ENCODE measurements at regions not wholly inside any gene's neighbourhood (a gene's known extent, or its start where the extent isn't known, plus 50 kb on each side); places are given as distances from the start of the nearest gene placed in this dataset.

DNA sequence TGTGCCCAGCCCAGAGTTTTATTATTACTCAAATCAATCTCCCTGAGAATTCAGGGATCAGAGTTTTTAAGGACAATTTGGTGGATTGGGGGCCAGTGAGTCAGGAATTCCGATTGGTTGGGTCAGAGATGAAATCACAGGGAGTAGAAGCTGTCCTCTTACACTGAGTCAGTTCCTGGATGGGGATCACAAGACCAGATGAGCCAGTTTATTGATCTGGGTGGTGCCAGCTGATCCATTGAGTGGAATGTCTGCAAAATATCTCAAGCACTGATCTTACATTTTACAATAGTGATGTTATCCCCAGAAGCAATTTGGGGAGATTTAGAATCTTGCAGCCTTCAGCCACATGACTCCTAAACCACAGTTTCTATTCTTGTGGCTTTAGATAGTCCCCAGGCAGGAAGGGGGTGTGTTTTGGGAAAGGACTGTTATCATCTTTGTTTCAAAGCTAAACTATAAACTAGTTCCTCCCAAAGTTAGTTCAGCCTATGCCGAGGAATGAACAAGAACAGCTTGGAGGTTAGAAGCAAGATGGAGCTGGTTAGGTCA lies 89.1 kb upstream of the CNOT2 start:
- no peak overlapping the region for H3K27ac ChIP-seq (ENCODE audit: low read length, poor library complexity, severe bottlenecking)
- no peak overlapping the region for H3K4me3 ChIP-seq (ENCODE audit: insufficient read depth in 1 of 2, low read depth in 1 of 2, low read length in 2 of 2)
- no peak overlapping the region for H3K14ac ChIP-seq (ENCODE audit: low read length in 2 of 2)
- H2BK15ac ChIP-seq (ENCODE audit: low read depth, poor library complexity, severe bottlenecking) = no peak overlapping the region
- H3K27me3 ChIP-seq (ENCODE audit: control insufficient read depth in 1 of 2, insufficient read depth in 1 of 2, low read length in 2 of 2) = no peaks in the 10 kb centered on the region
- H4K91ac ChIP-seq (ENCODE audit: low read length) = no peak overlapping the region
- H2BK120ac ChIP-seq (ENCODE audit: low read depth, low read length) = no peak overlapping the region
- H2AK5ac ChIP-seq (ENCODE audit: low read length, severe bottlenecking) = no peak overlapping the region
- H3K36me3 ChIP-seq (ENCODE audit: control insufficient read depth in 1 of 2, insufficient read depth in 2 of 2, low read depth in 1 of 2, low read length in 2 of 2) = no peaks in the 10 kb centered on the region
- H3K23ac ChIP-seq (ENCODE audit: low read length in 2 of 2) = no peak overlapping the region
- no peak overlapping the region for H3K18ac ChIP-seq (ENCODE audit: low read depth in 1 of 2, low read length in 2 of 2)
- H3K4ac ChIP-seq (ENCODE audit: low read depth in 1 of 2, low read length in 2 of 2) = no peak overlapping the region
- H3K79me1 ChIP-seq (replicated peaks; ENCODE audit: low read length, poor library complexity, severe bottlenecking) = no peaks in the 10 kb centered on the region
- peaks cover 40% of the 10 kb centered on the region for H3K9me3 ChIP-seq (ENCODE audit: control insufficient read depth, low read length)
- no peak overlapping the region for H3K9ac ChIP-seq (ENCODE audit: low read length)
- no peaks in the 10 kb centered on the region for H3K4me1 ChIP-seq (ENCODE audit: control insufficient read depth, insufficient read depth, low read depth, low read length)
- no peak overlapping the region for H2AFZ ChIP-seq (ENCODE audit: low read depth, low read length)
- H2BK5ac ChIP-seq (ENCODE audit: low read depth, low read length, poor library complexity, severe bottlenecking) = no peak overlapping the region
- DNase-seq = no peak
- H4K8ac ChIP-seq (ENCODE audit: low read length) = no peak overlapping the region
- 36% methylated on average over 1 of the region's 2 CpGs for WGBS
- H2BK12ac ChIP-seq (ENCODE audit: low read length in 2 of 2) = no peak overlapping the region
- no peak overlapping the region for H3K4me2 ChIP-seq (ENCODE audit: low read length, poor library complexity, severe bottlenecking)

DNA sequence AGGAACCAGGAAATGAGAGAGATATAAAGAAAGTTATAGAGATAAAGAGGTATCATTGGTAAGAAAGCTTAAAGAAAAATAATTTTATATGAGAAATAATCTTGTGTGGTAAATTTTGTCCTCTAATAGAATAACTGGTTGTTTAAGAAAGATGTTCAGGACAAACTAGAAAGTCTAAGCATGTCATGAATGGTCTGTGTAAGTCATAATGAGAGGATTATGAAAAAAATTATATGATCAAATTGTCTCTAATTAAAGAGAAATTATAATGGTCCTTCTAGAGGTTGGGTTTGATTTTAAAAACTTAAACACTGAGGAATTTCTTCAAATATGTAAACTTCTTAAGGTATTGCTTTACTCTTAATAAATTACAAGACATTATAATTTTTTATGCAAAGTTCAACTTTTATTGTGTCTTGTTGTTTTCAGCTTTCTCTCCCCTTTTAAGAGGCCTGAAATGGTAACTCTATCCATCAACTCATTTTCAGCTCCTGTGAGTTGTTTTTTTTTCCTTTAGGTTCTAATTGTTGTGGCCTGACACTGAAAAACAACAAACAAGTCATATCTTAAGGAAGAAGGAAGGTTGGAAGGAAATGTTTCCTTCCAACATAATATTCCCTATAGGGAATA lies 88.2 kb upstream of the CNOT2 start:
- Histone ChIP-seq H2BK5ac (ENCODE audit: low read depth, low read length, poor library complexity, severe bottlenecking) (no peak overlapping the region), H4K8ac (ENCODE audit: low read length) (no peak overlapping the region), H3K4ac (ENCODE audit: low read depth in 1 of 2, low read length in 2 of 2) (no peak overlapping the region), H3K4me2 (ENCODE audit: low read length, poor library complexity, severe bottlenecking) (no peak overlapping the region), H2BK15ac (ENCODE audit: low read depth, poor library complexity, severe bottlenecking) (no peak overlapping the region), H3K18ac (ENCODE audit: low read depth in 1 of 2, low read length in 2 of 2) (no peak overlapping the region), H3K4me1 (ENCODE audit: control insufficient read depth, insufficient read depth, low read depth, low read length) (no peaks in the 10 kb centered on the region), H3K4me3 (ENCODE audit: insufficient read depth in 1 of 2, low read depth in 1 of 2, low read length in 2 of 2) (no peak overlapping the region), H3K27me3 (ENCODE audit: control insufficient read depth in 1 of 2, insufficient read depth in 1 of 2, low read length in 2 of 2) (no peaks in the 10 kb centered on the region), H2AK5ac (ENCODE audit: low read length, severe bottlenecking) (no peak overlapping the region), H3K79me1 (replicated peaks; ENCODE audit: low read length, poor library complexity, severe bottlenecking) (no peaks in the 10 kb centered on the region), H3K23ac (ENCODE audit: low read length in 2 of 2) (no peak overlapping the region), H4K91ac (ENCODE audit: low read length) (no peak overlapping the region), H2AFZ (ENCODE audit: low read depth, low read length) (no peak overlapping the region), H3K9me3 (ENCODE audit: control insufficient read depth, low read length) (peaks cover 41% of the 10 kb centered on the region), H2BK12ac (ENCODE audit: low read length in 2 of 2) (no peak overlapping the region), H2BK120ac (ENCODE audit: low read depth, low read length) (no peak overlapping the region), H3K27ac (ENCODE audit: low read length, poor library complexity, severe bottlenecking) (no peak overlapping the region), H3K36me3 (ENCODE audit: control insufficient read depth in 1 of 2, insufficient read depth in 2 of 2, low read depth in 1 of 2, low read length in 2 of 2) (no peaks in the 10 kb centered on the region), H3K9ac (ENCODE audit: low read length) (no peak overlapping the region), H3K14ac (ENCODE audit: low read length in 2 of 2) (no peak overlapping the region)
- DNase-seq = peak; percentile 11

DNA sequence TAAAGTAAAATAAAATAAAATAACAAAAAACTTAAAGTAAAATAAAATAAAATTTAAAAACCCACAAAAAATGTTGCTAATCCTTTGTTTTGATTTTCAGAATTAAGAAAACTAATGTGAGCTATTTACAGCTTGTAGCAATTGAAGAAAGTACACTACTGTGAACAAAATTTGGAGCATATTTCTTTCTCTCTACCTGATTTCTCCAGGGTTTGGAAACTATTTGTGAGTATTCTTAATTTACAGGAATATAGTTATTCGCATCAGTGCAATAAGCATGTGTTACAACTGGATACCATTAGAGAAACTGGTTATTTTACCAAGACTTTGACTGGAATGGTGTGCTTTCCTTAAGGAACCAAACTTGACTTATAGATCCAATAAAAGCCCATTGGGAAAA lies 86.1 kb upstream of the CNOT2 start:
- Histone ChIP-seq H2BK12ac (ENCODE audit: low read length in 2 of 2) (no peak overlapping the region), H3K9me3 (ENCODE audit: control insufficient read depth, low read length) (peaks cover 46% of the 10 kb centered on the region), H2BK15ac (ENCODE audit: low read depth, poor library complexity, severe bottlenecking) (no peak overlapping the region), H3K4me2 (ENCODE audit: low read length, poor library complexity, severe bottlenecking) (no peak overlapping the region), H3K4me1 (ENCODE audit: control insufficient read depth, insufficient read depth, low read depth, low read length) (no peaks in the 10 kb centered on the region), H3K4ac (ENCODE audit: low read depth in 1 of 2, low read length in 2 of 2) (no peak overlapping the region), H4K91ac (ENCODE audit: low read length) (no peak overlapping the region), H3K79me1 (replicated peaks; ENCODE audit: low read length, poor library complexity, severe bottlenecking) (no peaks in the 10 kb centered on the region), H2BK5ac (ENCODE audit: low read depth, low read length, poor library complexity, severe bottlenecking) (no peak overlapping the region), H3K14ac (ENCODE audit: low read length in 2 of 2) (no peak overlapping the region), H2BK120ac (ENCODE audit: low read depth, low read length) (no peak overlapping the region), H3K27me3 (ENCODE audit: control insufficient read depth in 1 of 2, insufficient read depth in 1 of 2, low read length in 2 of 2) (no peaks in the 10 kb centered on the region), H2AK5ac (ENCODE audit: low read length, severe bottlenecking) (no peak overlapping the region), H3K36me3 (ENCODE audit: control insufficient read depth in 1 of 2, insufficient read depth in 2 of 2, low read depth in 1 of 2, low read length in 2 of 2) (no peaks in the 10 kb centered on the region), H4K8ac (ENCODE audit: low read length) (no peak overlapping the region), H3K9ac (ENCODE audit: low read length) (no peak overlapping the region), H2AFZ (ENCODE audit: low read depth, low read length) (no peak overlapping the region), H3K18ac (ENCODE audit: low read depth in 1 of 2, low read length in 2 of 2) (no peak overlapping the region), H3K27ac (ENCODE audit: low read length, poor library complexity, severe bottlenecking) (no peak overlapping the region), H3K23ac (ENCODE audit: low read length in 2 of 2) (no peak overlapping the region), H3K4me3 (ENCODE audit: insufficient read depth in 1 of 2, low read depth in 1 of 2, low read length in 2 of 2) (no peak overlapping the region)
- no peak for DNase-seq
- no CpG with 5 or more reads among the region's 1 CpG for WGBS

DNA sequence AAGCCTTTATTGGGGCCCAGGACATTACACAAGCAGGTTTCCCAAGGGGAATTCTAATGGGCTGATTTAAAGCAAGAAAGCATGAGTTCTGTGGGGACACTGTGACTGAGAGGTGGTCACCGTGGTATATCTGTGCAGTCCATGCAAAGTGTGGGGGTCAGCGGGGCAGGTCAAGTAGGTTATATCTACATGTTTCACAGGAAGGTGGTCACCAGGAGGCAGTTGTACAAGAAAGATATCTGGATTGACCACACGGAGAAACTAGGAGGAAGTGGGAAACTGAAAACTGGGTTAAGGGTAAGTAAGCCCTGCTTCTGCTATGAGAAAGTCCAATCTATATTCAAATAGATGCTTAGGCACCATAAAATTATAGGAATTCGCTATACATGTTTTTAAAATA lies 77.8 kb upstream of the CNOT2 start:
- Histone ChIP-seq H2BK15ac (ENCODE audit: low read depth, poor library complexity, severe bottlenecking) (no peak overlapping the region), H4K91ac (ENCODE audit: low read length) (no peak overlapping the region), H3K4me3 (ENCODE audit: insufficient read depth in 1 of 2, low read depth in 1 of 2, low read length in 2 of 2) (no peak overlapping the region), H3K4me1 (ENCODE audit: control insufficient read depth, insufficient read depth, low read depth, low read length) (no peaks in the 10 kb centered on the region), H3K27ac (ENCODE audit: low read length, poor library complexity, severe bottlenecking) (no peak overlapping the region), H3K4ac (ENCODE audit: low read depth in 1 of 2, low read length in 2 of 2) (no peak overlapping the region), H2BK120ac (ENCODE audit: low read depth, low read length) (no peak overlapping the region), H3K23ac (ENCODE audit: low read length in 2 of 2) (no peak overlapping the region), H4K8ac (ENCODE audit: low read length) (no peak overlapping the region), H2AK5ac (ENCODE audit: low read length, severe bottlenecking) (no peak overlapping the region), H3K14ac (ENCODE audit: low read length in 2 of 2) (no peak overlapping the region), H2BK12ac (ENCODE audit: low read length in 2 of 2) (no peak overlapping the region), H3K79me1 (replicated peaks; ENCODE audit: low read length, poor library complexity, severe bottlenecking) (no peaks in the 10 kb centered on the region), H2BK5ac (ENCODE audit: low read depth, low read length, poor library complexity, severe bottlenecking) (no peak overlapping the region), H3K18ac (ENCODE audit: low read depth in 1 of 2, low read length in 2 of 2) (no peak overlapping the region), H3K4me2 (ENCODE audit: low read length, poor library complexity, severe bottlenecking) (no peak overlapping the region), H3K27me3 (ENCODE audit: control insufficient read depth in 1 of 2, insufficient read depth in 1 of 2, low read length in 2 of 2) (no peaks in the 10 kb centered on the region), H3K36me3 (ENCODE audit: control insufficient read depth in 1 of 2, insufficient read depth in 2 of 2, low read depth in 1 of 2, low read length in 2 of 2) (no peaks in the 10 kb centered on the region), H3K9ac (ENCODE audit: low read length) (no peak overlapping the region), H2AFZ (ENCODE audit: low read depth, low read length) (no peak overlapping the region), H3K9me3 (ENCODE audit: control insufficient read depth, low read length) (peaks cover 2% of the 10 kb centered on the region)
- 94% methylated on average over 3 of the region's 4 CpGs for WGBS
- no peak for DNase-seq

Data from mesenchymal stem cell (in vitro differentiated cells and primary cell).